ENCODE measurements at regions not wholly inside any gene's neighbourhood (a gene's known extent, or its start where the extent isn't known, plus 50 kb on each side); places are given as distances from the start of the nearest gene placed in this dataset.
A peak's percentile ranks its signal among the peaks of the same experiment; 100 is the strongest.

DNA sequence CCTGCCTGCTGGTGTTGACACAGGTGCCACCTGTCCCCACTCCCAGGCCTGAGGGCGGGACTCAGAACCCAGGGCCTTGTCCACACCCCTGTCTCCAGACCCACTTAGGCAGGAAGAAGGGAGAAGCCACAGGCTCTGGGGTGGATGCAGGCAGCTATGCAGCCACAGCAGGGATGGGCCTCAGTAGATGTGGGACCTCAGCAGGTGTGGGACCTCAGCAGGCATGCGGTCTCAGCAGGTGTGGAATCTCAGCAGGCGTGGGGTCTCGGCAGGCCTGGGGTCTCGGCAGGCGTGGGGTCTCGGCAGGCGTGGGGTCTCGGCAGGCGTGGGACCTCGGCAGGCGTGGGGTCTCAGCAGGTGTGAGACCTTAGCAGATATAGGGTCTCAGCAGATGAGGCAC, 118.0 kb upstream of the PITRM1 start:
- H3K4me3 ChIP-seq (replicated peaks; ENCODE audit: low read depth, low read length) = no peak overlapping the region
- no peak for DNase-seq (ENCODE audit: low read depth)
- TF ChIP-seq, protein P1, sequence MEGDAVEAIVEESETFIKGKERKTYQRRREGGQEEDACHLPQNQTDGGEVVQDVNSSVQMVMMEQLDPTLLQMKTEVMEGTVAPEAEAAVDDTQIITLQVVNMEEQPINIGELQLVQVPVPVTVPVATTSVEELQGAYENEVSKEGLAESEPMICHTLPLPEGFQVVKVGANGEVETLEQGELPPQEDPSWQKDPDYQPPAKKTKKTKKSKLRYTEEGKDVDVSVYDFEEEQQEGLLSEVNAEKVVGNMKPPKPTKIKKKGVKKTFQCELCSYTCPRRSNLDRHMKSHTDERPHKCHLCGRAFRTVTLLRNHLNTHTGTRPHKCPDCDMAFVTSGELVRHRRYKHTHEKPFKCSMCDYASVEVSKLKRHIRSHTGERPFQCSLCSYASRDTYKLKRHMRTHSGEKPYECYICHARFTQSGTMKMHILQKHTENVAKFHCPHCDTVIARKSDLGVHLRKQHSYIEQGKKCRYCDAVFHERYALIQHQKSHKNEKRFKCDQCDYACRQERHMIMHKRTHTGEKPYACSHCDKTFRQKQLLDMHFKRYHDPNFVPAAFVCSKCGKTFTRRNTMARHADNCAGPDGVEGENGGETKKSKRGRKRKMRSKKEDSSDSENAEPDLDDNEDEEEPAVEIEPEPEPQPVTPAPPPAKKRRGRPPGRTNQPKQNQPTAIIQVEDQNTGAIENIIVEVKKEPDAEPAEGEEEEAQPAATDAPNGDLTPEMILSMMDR (IDR thresholded peaks at IDR 0.05; ENCODE audit: low read length, missing control alignments) = no peak

DNA sequence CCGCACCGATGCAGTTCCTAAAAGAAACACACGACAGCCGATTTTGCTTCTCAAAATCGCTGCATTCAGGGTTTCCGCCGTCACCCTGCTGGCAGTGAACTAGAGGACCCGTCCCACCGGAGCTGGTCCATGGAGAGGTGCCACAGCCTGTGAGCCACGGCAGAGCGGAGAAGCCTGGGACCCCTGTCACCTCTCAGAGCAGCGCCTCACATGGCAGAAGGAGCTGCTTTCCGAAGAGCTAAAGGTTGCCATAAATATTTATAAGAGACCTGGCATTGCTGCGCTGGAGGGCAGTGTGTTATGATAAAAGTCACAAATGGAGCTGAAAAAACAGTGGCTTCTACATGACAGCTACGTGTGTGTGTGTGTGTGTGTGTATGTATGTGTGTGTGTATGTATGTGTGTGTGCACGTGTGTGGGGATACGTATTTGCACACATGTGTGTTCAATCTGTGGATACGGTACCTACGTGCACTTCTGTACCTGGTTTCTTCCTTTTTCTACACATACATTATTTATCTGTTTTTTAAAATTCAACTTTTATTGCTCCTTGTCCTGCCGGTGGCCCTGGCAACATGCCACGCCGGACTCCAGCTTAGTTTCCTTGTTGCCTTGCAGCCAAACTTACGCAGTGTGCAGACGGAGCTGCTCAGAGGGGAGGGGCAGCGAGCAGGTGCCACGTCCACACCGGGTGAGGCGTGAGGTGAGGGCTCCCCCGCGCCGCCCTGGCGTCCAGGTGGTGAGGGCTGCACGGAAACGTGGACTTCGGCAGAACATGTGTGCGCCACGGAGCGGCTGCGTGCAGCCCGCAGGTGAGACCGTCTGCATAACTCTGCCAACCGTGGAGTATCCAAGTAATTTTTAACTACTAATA, 115.2 kb upstream of the PITRM1 start:
- no peak overlapping the region for H3K4me3 ChIP-seq (replicated peaks; ENCODE audit: low read depth, low read length)
- TF ChIP-seq, protein P1 (IDR thresholded peaks at IDR 0.05; ENCODE audit: low read length, missing control alignments) = no peak
- no peak for DNase-seq (ENCODE audit: low read depth)

DNA sequence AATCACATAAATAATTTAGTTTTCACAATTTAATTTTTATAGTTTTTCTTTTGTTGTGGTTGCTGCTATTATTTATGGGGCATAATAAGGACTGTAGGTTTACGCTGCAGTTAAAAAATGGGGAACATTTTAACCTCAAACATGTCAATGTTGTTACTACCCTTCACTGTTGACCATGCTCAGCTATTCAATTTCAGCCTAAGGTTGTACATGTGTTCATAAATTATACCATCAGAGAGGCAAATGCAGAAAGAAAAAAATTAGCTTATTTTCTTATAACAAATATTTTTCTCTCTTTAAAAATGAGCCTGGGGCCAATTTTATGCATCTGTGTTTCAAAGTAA, 110.1 kb upstream of the PITRM1 start:
- no peak overlapping the region for H3K4me3 ChIP-seq (replicated peaks; ENCODE audit: low read depth, low read length)
- no peak for DNase-seq (ENCODE audit: low read depth)
- TF ChIP-seq, protein P1 (IDR thresholded peaks at IDR 0.05; ENCODE audit: low read length, missing control alignments) = no peak

DNA sequence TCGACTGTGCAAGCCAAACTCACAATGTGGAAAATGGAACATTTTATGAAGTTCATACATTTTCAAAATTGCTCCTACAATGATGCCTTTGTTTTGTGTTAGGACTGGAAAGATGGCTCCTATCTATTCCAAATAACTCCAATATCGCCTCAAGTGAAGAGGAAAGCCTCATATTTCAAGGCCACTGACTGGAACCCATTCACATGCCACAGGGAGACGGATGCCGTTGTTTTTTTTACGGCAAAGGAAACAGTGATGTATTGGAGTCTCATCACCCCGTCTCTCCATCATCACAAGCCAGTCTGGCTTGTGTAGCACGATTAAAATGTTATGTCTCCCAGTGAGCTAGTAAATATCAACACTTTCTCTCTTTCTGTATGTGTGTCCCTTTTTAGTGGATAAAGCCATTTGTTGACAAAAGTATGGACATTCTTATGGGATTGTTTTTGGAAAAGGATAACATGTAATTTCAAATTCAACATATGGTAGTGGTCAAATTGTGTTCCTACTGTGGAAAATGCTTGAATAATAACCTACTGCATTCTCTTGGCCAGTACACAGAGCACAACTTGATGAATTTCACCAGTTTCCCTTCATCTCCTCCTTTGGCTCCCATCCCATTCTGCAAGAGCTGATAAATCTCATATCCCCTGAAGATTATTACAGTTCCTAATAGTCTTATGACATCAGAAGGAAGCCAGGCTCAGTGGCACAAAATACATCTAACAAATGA, 109.5 kb upstream of the PITRM1 start:
- peak; percentile 23 for DNase-seq (ENCODE audit: low read depth)
- no peak overlapping the region for H3K4me3 ChIP-seq (replicated peaks; ENCODE audit: low read depth, low read length)
- TF ChIP-seq, protein P1 (IDR thresholded peaks at IDR 0.05; ENCODE audit: low read length, missing control alignments) = no peak

DNA sequence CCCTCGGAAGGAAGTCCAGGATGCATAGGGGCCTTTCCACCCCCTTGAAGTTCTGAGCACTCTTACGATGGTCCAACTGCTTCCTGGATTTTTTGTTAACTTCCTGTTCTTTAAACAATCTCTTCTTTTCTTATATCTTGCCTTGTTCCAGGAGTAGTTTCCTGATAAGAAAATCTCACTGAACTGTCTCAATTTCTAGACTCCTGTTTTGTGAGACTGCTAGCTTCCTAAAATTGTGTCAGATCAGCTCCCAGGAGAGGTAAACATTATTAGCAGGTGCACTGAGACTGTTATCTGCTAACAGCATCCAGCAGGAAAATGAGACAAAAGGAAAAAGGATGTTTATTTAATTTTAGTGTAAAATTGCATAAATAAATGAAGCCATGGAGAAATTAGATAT, 106.2 kb upstream of the PITRM1 start:
- no peak for DNase-seq (ENCODE audit: low read depth)
- H3K4me3 ChIP-seq (replicated peaks; ENCODE audit: low read depth, low read length) = no peak overlapping the region
- TF ChIP-seq, protein P1 (IDR thresholded peaks at IDR 0.05; ENCODE audit: low read length, missing control alignments) = no peak

DNA sequence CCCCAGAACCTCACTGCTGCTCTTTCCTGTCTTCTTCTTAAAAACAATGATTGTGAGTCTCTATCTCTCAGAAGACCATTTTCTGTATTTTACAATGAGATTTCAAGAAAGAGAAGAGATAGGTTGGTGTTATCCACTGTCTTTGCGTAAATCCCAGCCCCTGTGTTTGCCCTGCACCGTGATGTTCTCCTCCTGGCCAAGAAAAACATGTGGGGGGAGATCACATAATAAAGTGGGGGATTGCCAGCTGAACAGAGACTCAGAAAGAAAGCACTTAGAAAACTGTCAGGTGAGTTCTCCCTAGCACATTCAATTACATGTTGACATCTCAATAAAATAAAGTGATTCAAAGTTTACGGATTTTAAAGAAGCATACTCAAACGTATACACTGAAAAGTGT, 105.0 kb upstream of the PITRM1 start:
- DNase-seq (ENCODE audit: low read depth) = no peak
- TF ChIP-seq, protein P1 (IDR thresholded peaks at IDR 0.05; ENCODE audit: low read length, missing control alignments) = no peak
- H3K4me3 ChIP-seq (replicated peaks; ENCODE audit: low read depth, low read length) = no peak overlapping the region
